Immature natural killer cell (primary cell): ENCODE measurements at regions not wholly inside any gene's neighbourhood (a gene's known extent, or its start where the extent isn't known, plus 50 kb on each side); places are given as distances from the start of the nearest gene placed in this dataset.
"Not testable (repeated sequence)": the region's sequence is repeated elsewhere in the genome, so short reads cannot be mapped to it uniquely, and the experiment has no call there.

Source experiments
- DNase-seq, 3 donors: peaks; one replicate each; pipeline ENCODE4 v3.0.0; 2022; ENCODE audit warnings: mixed read lengths in 1 of 3
- H3K27ac Mint-ChIP-seq, 6 donors: one replicate each; pipeline ENCODE4 v1.8.0; 2020; ENCODE audit warnings: mixed read lengths in 6 of 6, mild to moderate bottlenecking in 5 of 6, inconsistent platforms in 4 of 6, moderate library complexity in 3 of 6
- H3K27me3 Mint-ChIP-seq, 3 donors: one replicate each; pipeline ENCODE4 v1.8.0; 2020 to 2021; ENCODE audit warnings: low read depth in 3 of 3, mild to moderate bottlenecking in 3 of 3, mixed read lengths in 3 of 3, moderate library complexity in 3 of 3, inconsistent platforms in 1 of 3
- H3K36me3 Mint-ChIP-seq, 3 donors: one replicate each; pipeline ENCODE4 v1.8.0; 2020; ENCODE audit warnings: mixed read lengths in 3 of 3, inconsistent platforms in 2 of 3, mild to moderate bottlenecking in 2 of 3
- H3K4me1 Mint-ChIP-seq, 2 donors: one replicate each; pipeline ENCODE4 v1.8.0; 2020; ENCODE audit warnings: inconsistent platforms in 2 of 2, mild to moderate bottlenecking in 2 of 2, mixed read lengths in 2 of 2, moderate library complexity in 1 of 2
- H3K4me3 Mint-ChIP-seq, 5 donors: one replicate each; pipeline ENCODE4 v1.8.0; 2020; ENCODE audit warnings: mild to moderate bottlenecking in 5 of 5, mixed read lengths in 5 of 5, inconsistent platforms in 3 of 5, moderate library complexity in 3 of 5
- H3K9me3 Mint-ChIP-seq, 6 donors: one replicate each; pipeline ENCODE4 v1.8.0; 2020; ENCODE audit warnings: mild to moderate bottlenecking in 6 of 6, mixed read lengths in 6 of 6, inconsistent platforms in 4 of 6, moderate library complexity in 3 of 6

- Mint-ChIP-seq H3K4me3 (no peak overlapping the region), H3K4me1 (peaks cover 13 to 18% of the 10 kb centered on the region in 2 donors), H3K36me3 (no peaks in the 10 kb centered on the region)
Observed at GRCh38 chr10:31130406-31130805, 98.7 kb upstream of the ZNF438 start.

GRCh38 chr10:31131251-31131650 is 99.6 kb upstream of the ZNF438 start:
- DNase-seq, result no peak
- Mint-ChIP-seq H3K9me3 (no peaks in the 10 kb centered on the region), H3K27ac (no peak overlapping the region), H3K27me3 (peaks cover 2 to 10% (median 2%) of the 10 kb centered on the region in 3 donors), H3K36me3 (no peaks in the 10 kb centered on the region), H3K4me3 (no peak overlapping the region), H3K4me1 (peaks cover 17 to 23% of the 10 kb centered on the region in 2 donors)

More at GRCh38 chr10:31130406-31130805, 98.7 kb upstream of the ZNF438 start:
- Mint-ChIP-seq H3K27me3 (peaks cover 2 to 10% (median 2%) of the 10 kb centered on the region in 3 donors), H3K9me3 (no peaks in the 10 kb centered on the region), H3K27ac (no peak overlapping the region)
- no peak for DNase-seq

DNA sequence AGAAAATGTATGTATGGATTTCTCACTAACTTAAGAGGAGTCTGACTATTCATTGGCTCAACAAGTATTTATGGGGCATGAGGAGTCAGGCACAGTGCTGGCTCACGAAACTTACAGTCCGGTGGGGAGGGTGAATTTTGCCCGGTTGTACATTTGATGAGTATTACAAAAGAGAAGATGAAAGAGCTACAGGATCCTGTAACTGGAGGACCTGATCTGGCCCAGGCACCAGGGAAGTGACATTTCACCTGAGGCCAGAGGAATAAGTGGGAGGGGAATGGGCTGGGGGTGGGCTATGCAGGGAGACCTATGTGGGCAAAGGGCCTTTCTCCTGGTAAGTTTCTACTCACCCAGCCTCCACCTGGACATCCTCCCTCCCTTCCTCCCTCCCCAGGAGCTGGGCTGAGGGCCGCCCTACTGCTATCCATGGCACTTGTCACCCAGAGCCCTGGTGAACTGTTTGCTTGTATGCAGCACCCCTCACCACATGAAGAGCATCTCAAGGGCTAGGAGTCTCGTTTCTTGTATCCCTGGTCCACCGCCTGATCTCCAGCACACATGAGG is 101.1 kb upstream of the ZNF438 start:
- H3K27me3 Mint-ChIP-seq, result peaks cover 2 to 10% (median 2%) of the 10 kb centered on the region in 3 donors
- H3K9me3 Mint-ChIP-seq, result no peaks in the 10 kb centered on the region
- H3K4me3 Mint-ChIP-seq, result peak overlapping the region; percentile 73 to 86 (median 81)
- H3K36me3 Mint-ChIP-seq, result no peaks in the 10 kb centered on the region
- peaks cover 32% of the 10 kb centered on the region in 2 donors for H3K4me1 Mint-ChIP-seq
- H3K27ac Mint-ChIP-seq, result peak overlapping the region in 5 of 6 donors; percentile 1 to 83 (median 65)
- DNase-seq, result no peak

DNA sequence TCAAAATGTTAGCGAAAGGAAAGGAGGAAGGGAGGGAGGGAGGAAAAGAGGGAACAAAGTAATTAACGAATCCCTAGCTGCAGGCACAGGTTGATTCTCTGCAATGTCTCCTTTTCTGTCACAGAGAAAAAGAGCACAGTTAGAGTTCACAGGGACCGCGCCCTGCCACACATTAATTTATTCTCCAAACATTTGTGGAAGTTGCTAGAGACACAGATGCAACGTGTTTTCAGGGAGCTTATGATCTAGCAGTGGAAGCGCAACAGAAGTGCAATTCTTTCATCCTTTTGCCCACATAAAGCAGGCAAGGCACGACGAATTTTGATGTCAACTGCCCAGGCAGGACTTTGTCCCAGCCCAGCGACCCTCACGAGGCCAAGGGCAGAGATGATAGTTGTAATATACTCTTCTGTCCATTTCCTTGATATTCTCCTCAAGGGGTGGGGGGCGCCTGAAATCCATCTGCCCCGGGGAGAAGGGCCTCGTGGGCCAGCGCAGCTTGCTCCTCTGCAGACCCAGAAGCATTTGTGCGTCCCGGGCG is 101.7 kb upstream of the ZNF438 start:
- Mint-ChIP-seq H3K27ac (peak overlapping the region in 5 of 6 donors; percentile 1 to 83 (median 67)), H3K4me3 (peak overlapping the region; percentile 71 to 86 (median 83)), H3K36me3 (no peaks in the 10 kb centered on the region), H3K4me1 (peaks cover 32 to 33% of the 10 kb centered on the region in 2 donors), H3K9me3 (no peaks in the 10 kb centered on the region), H3K27me3 (peaks cover 2 to 10% (median 2%) of the 10 kb centered on the region in 3 donors)
- no peak for DNase-seq

DNA sequence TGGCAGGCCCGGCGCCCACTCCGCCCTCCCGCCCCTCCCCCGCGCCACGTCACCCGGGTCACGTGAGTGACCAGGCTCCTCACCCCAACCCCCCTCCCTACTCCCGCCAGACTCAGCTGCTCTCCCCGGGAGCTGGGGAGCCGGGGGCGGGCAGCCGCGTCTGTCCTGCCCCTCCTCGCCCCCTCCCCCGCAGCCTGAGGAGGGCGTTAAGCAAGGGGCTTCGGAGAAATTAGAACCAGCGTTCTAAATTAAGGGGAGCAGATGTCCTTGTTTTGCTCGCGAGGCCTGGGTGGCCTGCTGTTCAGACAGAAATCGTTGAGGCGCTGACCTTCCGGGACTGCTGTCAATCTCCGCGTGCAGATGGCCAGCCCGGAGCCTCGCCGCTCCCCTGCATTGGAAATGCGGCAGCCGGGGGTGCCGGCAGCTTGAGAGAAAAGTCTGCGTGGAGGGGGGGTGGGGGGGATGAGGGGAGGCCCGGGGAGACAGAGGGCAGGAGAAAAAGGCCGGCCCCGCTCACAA is 102.2 kb upstream of the ZNF438 start:
- Mint-ChIP-seq H3K27ac (peak overlapping the region in 3 of 6 donors; percentile 39 to 81 (median 74)), H3K36me3 (no peaks in the 10 kb centered on the region), H3K4me3 (peak overlapping the region; percentile 81 to 86 (median 83)), H3K9me3 (no peaks in the 10 kb centered on the region), H3K4me1 (peaks cover 32 to 33% of the 10 kb centered on the region in 2 donors), H3K27me3 (peaks cover 2 to 10% (median 2%) of the 10 kb centered on the region in 3 donors)
- peak; percentile 51 to 67 (median 56) for DNase-seq

GRCh38 chr10:31134311-31134952 is 102.8 kb upstream of the ZNF438 start:
- peaks cover 2 to 10% (median 2%) of the 10 kb centered on the region in 3 donors for H3K27me3 Mint-ChIP-seq
- DNase-seq, result peak; percentile 14 to 19 (median 16)
- peaks cover 32 to 33% of the 10 kb centered on the region in 2 donors for H3K4me1 Mint-ChIP-seq
- no peaks in the 10 kb centered on the region for H3K9me3 Mint-ChIP-seq
- H3K27ac Mint-ChIP-seq, result peak overlapping the region; percentile 57 to 88 (median 81)
- H3K36me3 Mint-ChIP-seq, result no peaks in the 10 kb centered on the region
- H3K4me3 Mint-ChIP-seq, result peak overlapping the region; percentile 81 to 86 (median 83)

GRCh38 chr10:31135171-31135570 is 103.5 kb upstream of the ZNF438 start:
- Mint-ChIP-seq H3K36me3 (no peaks in the 10 kb centered on the region), H3K4me3 (peak overlapping the region; percentile 81 to 86 (median 83)), H3K27me3 (peaks cover 2 to 10% (median 2%) of the 10 kb centered on the region in 3 donors), H3K27ac (peak overlapping the region; percentile 61 to 88 (median 80)), H3K4me1 (peaks cover 32 to 33% of the 10 kb centered on the region in 2 donors), H3K9me3 (no peaks in the 10 kb centered on the region)
- DNase-seq, result no peak

GRCh38 chr10:31135791-31136190 is 104.1 kb upstream of the ZNF438 start:
- H3K27ac Mint-ChIP-seq, result peak overlapping the region in 1 of 6 donors; percentile 40
- H3K36me3 Mint-ChIP-seq, result not testable (repeated sequence)

GRCh38 chr10:31136386-31136785 is 104.7 kb upstream of the ZNF438 start:
- H3K4me3 Mint-ChIP-seq, result no peak overlapping the region

More at GRCh38 chr10:31135791-31136190, 104.1 kb upstream of the ZNF438 start:
- not testable (repeated sequence) for H3K4me3 Mint-ChIP-seq, H3K9me3 Mint-ChIP-seq, DNase-seq
- peaks cover 2 to 10% (median 3%) of the 10 kb centered on the region in 3 donors for H3K27me3 Mint-ChIP-seq
- H3K4me1 Mint-ChIP-seq, result peaks cover 32 to 33% of the 10 kb centered on the region in 2 donors

DNA sequence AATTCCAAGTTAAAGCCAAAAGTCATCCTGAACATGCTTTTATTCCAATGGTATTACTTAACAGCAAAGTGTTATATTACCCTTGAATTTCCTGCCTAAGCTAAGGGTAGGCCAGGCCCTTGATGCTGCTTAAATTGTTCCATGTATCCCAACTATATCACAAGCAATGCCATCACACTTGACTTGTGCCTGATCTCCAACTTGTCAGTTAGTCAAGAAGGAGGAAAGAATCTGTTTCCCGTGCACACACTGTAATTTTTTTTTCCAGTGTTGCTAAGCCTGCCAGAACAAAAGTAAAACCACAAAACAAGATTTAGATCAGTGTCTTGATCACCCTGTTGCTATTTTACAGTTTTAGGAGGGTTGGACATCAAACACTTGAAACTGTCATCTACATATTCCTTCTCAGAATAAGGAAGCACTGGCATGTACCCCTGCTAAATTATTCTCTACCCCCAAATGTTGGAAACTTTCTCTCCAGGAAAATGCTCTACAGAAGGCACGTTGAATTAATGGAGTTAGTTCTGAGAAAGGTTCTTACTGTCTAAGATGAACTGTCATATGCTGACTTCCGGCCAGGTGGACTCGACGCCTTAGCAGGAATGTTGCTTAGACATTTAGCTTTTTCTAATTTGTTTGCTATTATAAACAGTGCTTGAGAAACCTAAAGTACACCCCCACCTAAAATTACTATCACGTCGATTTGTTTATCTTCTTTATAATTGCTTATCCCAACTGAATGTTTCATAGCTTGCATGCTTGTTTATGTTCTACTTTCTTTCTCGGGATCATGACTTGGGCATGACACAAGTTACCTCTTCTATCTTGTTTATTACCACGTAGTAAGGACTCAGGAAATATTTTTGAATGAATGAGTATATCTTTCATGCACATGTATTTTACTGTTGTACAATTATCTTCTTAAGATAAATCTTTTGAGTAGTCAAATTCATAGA is 105.5 kb upstream of the ZNF438 start:
- DNase-seq, result peak in 2 of 3 donors; percentile 5 to 7
- peaks cover 2 to 10% (median 4%) of the 10 kb centered on the region in 3 donors for H3K27me3 Mint-ChIP-seq
- H3K36me3 Mint-ChIP-seq, result no peaks in the 10 kb centered on the region
- H3K9me3 Mint-ChIP-seq, result no peaks in the 10 kb centered on the region
- H3K27ac Mint-ChIP-seq, result peak overlapping the region in 5 of 6 donors; percentile 5 to 62 (median 53)
- peaks cover 32 to 33% of the 10 kb centered on the region in 2 donors for H3K4me1 Mint-ChIP-seq
- H3K4me3 Mint-ChIP-seq, result peak overlapping the region in 3 of 5 donors; percentile 4 to 15 (median 4)

More at GRCh38 chr10:31136386-31136785, 104.7 kb upstream of the ZNF438 start:
- H3K27me3 Mint-ChIP-seq, result peaks cover 2 to 10% (median 4%) of the 10 kb centered on the region in 3 donors
- no peaks in the 10 kb centered on the region for H3K36me3 Mint-ChIP-seq
- peaks cover 32 to 33% of the 10 kb centered on the region in 2 donors for H3K4me1 Mint-ChIP-seq
- DNase-seq, result no peak
- H3K9me3 Mint-ChIP-seq, result no peaks in the 10 kb centered on the region
- peak overlapping the region in 1 of 6 donors; percentile 4 for H3K27ac Mint-ChIP-seq

- Mint-ChIP-seq H3K27ac (peak overlapping the region in 1 of 6 donors; percentile 71), H3K9me3 (no peaks in the 10 kb centered on the region), H3K4me3 (no peak overlapping the region), H3K4me1 (peaks cover 30 to 33% of the 10 kb centered on the region in 2 donors), H3K36me3 (no peaks in the 10 kb centered on the region), H3K27me3 (peaks cover 0 to 8% (median 2%) of the 10 kb centered on the region in 3 donors)
- no peak for DNase-seq
Observed at GRCh38 chr10:31138026-31138553, 106.4 kb upstream of the ZNF438 start.

- no peak overlapping the region for H3K27ac Mint-ChIP-seq
- H3K4me3 Mint-ChIP-seq, result no peak overlapping the region
Observed at GRCh38 chr10:31139497-31139896, 107.8 kb upstream of the ZNF438 start.

More at GRCh38 chr10:31139497-31139896, 107.8 kb upstream of the ZNF438 start:
- no peaks in the 10 kb centered on the region for H3K36me3 Mint-ChIP-seq
- peaks cover 23 to 29% of the 10 kb centered on the region in 2 donors for H3K4me1 Mint-ChIP-seq
- H3K27me3 Mint-ChIP-seq, result peaks cover 0 to 5% (median 2%) of the 10 kb centered on the region in 3 donors
- no peak for DNase-seq
- peaks cover 0 to 1% (median 0%) of the 10 kb centered on the region in 6 donors for H3K9me3 Mint-ChIP-seq
